ENCODE measurements at regions not wholly inside any gene's neighbourhood (a gene's known extent, or its start where the extent isn't known, plus 50 kb on each side); places are given as distances from the start of the nearest gene placed in this dataset.

GRCh38 chr4:20504146-20504545 is 196.1 kb upstream of the PACRGL start:
- Histone ChIP-seq H3K27me3 (ENCODE audit: control insufficient read depth in 1 of 2, insufficient read depth in 2 of 2, low read length in 2 of 2) (no peaks in the 10 kb centered on the region), H3K9me3 (ENCODE audit: control insufficient read depth in 1 of 2, low read length in 2 of 2) (no peaks in the 10 kb centered on the region), H3K4me3 (ENCODE audit: low read depth in 1 of 2, low read length in 2 of 2) (no peak overlapping the region), H3K9ac (ENCODE audit: low read depth in 1 of 2, low read length in 2 of 2) (no peak overlapping the region), H3K27ac (ENCODE audit: low read depth, low read length) (no peak overlapping the region), H3K4me1 (ENCODE audit: control insufficient read depth in 1 of 2, insufficient read depth in 2 of 2, low read length in 2 of 2) (no peaks in the 10 kb centered on the region), H3K36me3 (ENCODE audit: control insufficient read depth in 1 of 2, insufficient read depth in 2 of 2, low read length in 2 of 2) (no peaks in the 10 kb centered on the region)

- H3K9me3 ChIP-seq (ENCODE audit: control insufficient read depth in 1 of 2, low read length in 2 of 2) = no peaks in the 10 kb centered on the region
- H3K27me3 ChIP-seq (ENCODE audit: control insufficient read depth in 1 of 2, insufficient read depth in 2 of 2, low read length in 2 of 2) = no peaks in the 10 kb centered on the region
- no peak overlapping the region for H3K9ac ChIP-seq (ENCODE audit: low read depth in 1 of 2, low read length in 2 of 2)
- H3K27ac ChIP-seq (ENCODE audit: low read depth, low read length) = no peak overlapping the region
- H3K4me1 ChIP-seq (ENCODE audit: control insufficient read depth in 1 of 2, insufficient read depth in 2 of 2, low read length in 2 of 2) = no peaks in the 10 kb centered on the region
- no peak overlapping the region for H3K4me3 ChIP-seq (ENCODE audit: low read depth in 1 of 2, low read length in 2 of 2)
- no peaks in the 10 kb centered on the region for H3K36me3 ChIP-seq (ENCODE audit: control insufficient read depth in 1 of 2, insufficient read depth in 2 of 2, low read length in 2 of 2)
Observed at GRCh38 chr4:20505927-20506326, 194.3 kb upstream of the PACRGL start.

- Histone ChIP-seq H3K9me3 (ENCODE audit: control insufficient read depth in 1 of 2, low read length in 2 of 2) (no peaks in the 10 kb centered on the region), H3K4me3 (ENCODE audit: low read depth in 1 of 2, low read length in 2 of 2) (no peak overlapping the region), H3K9ac (ENCODE audit: low read depth in 1 of 2, low read length in 2 of 2) (no peak overlapping the region), H3K27me3 (ENCODE audit: control insufficient read depth in 1 of 2, insufficient read depth in 2 of 2, low read length in 2 of 2) (no peaks in the 10 kb centered on the region), H3K36me3 (ENCODE audit: control insufficient read depth in 1 of 2, insufficient read depth in 2 of 2, low read length in 2 of 2) (no peaks in the 10 kb centered on the region), H3K4me1 (ENCODE audit: control insufficient read depth in 1 of 2, insufficient read depth in 2 of 2, low read length in 2 of 2) (no peaks in the 10 kb centered on the region), H3K27ac (ENCODE audit: low read depth, low read length) (no peak overlapping the region)
Observed at GRCh38 chr4:20506827-20507226, 193.4 kb upstream of the PACRGL start.

DNA sequence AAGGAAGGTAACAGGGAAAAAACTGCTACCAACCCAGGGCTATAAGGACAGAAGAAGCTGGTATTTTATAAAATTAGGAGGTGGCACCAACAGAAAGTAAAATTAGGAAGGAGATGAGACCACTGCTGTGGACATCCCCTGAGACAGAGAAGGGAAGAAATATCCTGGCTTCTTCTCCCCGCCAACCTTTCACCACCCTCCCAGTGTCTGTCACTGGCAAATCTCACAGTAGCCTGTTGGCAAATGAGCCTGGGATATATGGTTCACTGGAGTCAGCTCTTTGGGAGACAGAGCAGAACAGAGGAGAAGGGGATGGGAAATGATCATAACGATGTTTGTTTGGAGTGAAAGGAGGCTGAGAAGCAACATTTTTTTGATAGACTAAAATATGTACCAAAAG is 190.9 kb upstream of the PACRGL start:
- Histone ChIP-seq H3K36me3 (ENCODE audit: control insufficient read depth in 1 of 2, insufficient read depth in 2 of 2, low read length in 2 of 2) (no peaks in the 10 kb centered on the region), H3K9ac (ENCODE audit: low read depth in 1 of 2, low read length in 2 of 2) (no peak overlapping the region), H3K4me3 (ENCODE audit: low read depth in 1 of 2, low read length in 2 of 2) (no peak overlapping the region), H3K27me3 (ENCODE audit: control insufficient read depth in 1 of 2, insufficient read depth in 2 of 2, low read length in 2 of 2) (no peaks in the 10 kb centered on the region), H3K4me1 (ENCODE audit: control insufficient read depth in 1 of 2, insufficient read depth in 2 of 2, low read length in 2 of 2) (no peaks in the 10 kb centered on the region), H3K9me3 (ENCODE audit: control insufficient read depth in 1 of 2, low read length in 2 of 2) (no peaks in the 10 kb centered on the region), H3K27ac (ENCODE audit: low read depth, low read length) (no peak overlapping the region)

DNA sequence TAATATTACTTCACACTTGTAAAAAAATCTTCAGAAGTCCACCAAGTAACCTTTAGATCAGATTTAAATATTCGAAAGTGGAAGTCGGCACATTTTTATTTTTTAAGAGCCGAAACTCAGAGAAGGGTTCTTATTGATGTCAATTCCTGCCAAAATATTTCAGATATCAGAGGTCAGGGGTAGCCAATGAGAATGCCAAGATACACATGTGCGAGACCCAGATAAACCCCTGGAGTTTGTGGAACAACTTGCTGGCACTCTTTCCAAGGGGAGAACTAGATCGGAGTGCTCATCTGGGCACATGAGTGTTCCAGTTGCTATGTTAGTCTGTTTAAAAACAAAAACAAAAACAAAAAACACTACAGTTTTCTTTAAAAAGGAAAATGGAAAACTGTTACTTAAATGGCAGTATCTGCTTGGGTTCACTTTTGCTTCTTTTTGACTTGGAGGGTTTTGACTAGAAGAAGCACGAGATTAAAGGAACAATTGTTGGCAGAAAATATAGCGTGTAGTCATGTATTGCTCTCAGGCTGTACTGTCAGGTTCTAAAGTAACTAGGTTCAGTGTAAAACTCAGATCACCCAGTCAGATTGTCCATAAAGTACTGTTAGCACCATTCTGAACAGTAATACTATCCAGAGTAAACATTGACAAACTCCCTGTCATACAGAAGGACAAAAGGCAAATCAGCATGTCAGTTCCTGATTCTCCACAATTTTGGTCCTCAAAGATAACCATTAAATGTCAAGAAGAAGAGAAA is 188.0 kb upstream of the PACRGL start:
- Histone ChIP-seq H3K36me3 (ENCODE audit: control insufficient read depth in 1 of 2, insufficient read depth in 2 of 2, low read length in 2 of 2) (no peaks in the 10 kb centered on the region), H3K27me3 (ENCODE audit: control insufficient read depth in 1 of 2, insufficient read depth in 2 of 2, low read length in 2 of 2) (no peaks in the 10 kb centered on the region), H3K4me1 (ENCODE audit: control insufficient read depth in 1 of 2, insufficient read depth in 2 of 2, low read length in 2 of 2) (no peaks in the 10 kb centered on the region), H3K27ac (ENCODE audit: low read depth, low read length) (no peak overlapping the region), H3K4me3 (ENCODE audit: low read depth in 1 of 2, low read length in 2 of 2) (no peak overlapping the region), H3K9ac (ENCODE audit: low read depth in 1 of 2, low read length in 2 of 2) (no peak overlapping the region), H3K9me3 (ENCODE audit: control insufficient read depth in 1 of 2, low read length in 2 of 2) (no peaks in the 10 kb centered on the region)

DNA sequence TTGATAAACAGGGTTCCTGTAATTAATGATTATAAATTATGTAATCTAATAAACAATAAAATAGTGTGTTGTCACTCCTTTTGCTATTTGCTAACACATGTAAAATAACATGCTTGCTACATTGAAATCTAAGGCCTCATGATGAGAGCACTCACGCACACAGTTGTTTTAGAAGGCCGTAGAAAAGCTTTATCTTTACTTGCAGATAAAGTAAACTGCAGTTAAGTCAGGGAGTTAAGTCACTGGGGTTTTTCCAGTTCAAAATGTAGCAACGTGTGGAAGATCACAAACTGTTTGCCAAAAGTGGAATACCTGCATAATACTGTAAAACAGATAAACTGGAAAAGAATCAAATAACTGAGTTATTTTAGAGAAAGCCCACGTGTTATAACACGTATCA is 187.3 kb upstream of the PACRGL start:
- Histone ChIP-seq H3K27ac (ENCODE audit: low read depth, low read length) (no peak overlapping the region), H3K4me3 (ENCODE audit: low read depth in 1 of 2, low read length in 2 of 2) (no peak overlapping the region), H3K9ac (ENCODE audit: low read depth in 1 of 2, low read length in 2 of 2) (no peak overlapping the region), H3K4me1 (ENCODE audit: control insufficient read depth in 1 of 2, insufficient read depth in 2 of 2, low read length in 2 of 2) (no peaks in the 10 kb centered on the region), H3K27me3 (ENCODE audit: control insufficient read depth in 1 of 2, insufficient read depth in 2 of 2, low read length in 2 of 2) (no peaks in the 10 kb centered on the region), H3K36me3 (ENCODE audit: control insufficient read depth in 1 of 2, insufficient read depth in 2 of 2, low read length in 2 of 2) (no peaks in the 10 kb centered on the region), H3K9me3 (ENCODE audit: control insufficient read depth in 1 of 2, low read length in 2 of 2) (no peaks in the 10 kb centered on the region)

GRCh38 chr4:20520901-20521300 is 179.4 kb upstream of the PACRGL start:
- Histone ChIP-seq H3K9ac (ENCODE audit: low read depth in 1 of 2, low read length in 2 of 2) (no peak overlapping the region), H3K9me3 (ENCODE audit: control insufficient read depth in 1 of 2, low read length in 2 of 2) (no peaks in the 10 kb centered on the region), H3K4me3 (ENCODE audit: low read depth in 1 of 2, low read length in 2 of 2) (no peak overlapping the region), H3K27ac (ENCODE audit: low read depth, low read length) (no peak overlapping the region), H3K27me3 (ENCODE audit: control insufficient read depth in 1 of 2, insufficient read depth in 2 of 2, low read length in 2 of 2) (no peaks in the 10 kb centered on the region), H3K36me3 (ENCODE audit: control insufficient read depth in 1 of 2, insufficient read depth in 2 of 2, low read length in 2 of 2) (no peaks in the 10 kb centered on the region), H3K4me1 (ENCODE audit: control insufficient read depth in 1 of 2, insufficient read depth in 2 of 2, low read length in 2 of 2) (no peaks in the 10 kb centered on the region)

DNA sequence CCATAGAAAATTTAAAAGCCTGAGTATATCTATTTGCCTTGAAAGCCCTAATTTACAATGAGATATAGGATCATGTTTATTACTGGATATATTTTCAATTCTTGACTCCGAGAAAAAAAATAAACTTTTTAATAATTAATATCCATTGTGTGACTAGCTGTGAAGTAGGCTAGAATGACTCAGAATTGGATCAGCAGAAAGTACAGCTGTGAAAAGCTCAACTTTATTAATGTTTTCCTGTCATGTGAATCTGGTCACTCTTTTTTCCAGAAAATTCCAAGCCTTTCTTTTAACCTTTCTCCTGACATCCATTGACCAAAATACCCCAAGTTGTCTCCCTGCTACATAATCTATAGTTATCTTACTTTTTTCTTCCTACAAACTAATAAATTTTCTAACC is 171.8 kb upstream of the PACRGL start:
- Histone ChIP-seq H3K9me3 (ENCODE audit: control insufficient read depth in 1 of 2, low read length in 2 of 2) (no peaks in the 10 kb centered on the region), H3K27ac (ENCODE audit: low read depth, low read length) (no peak overlapping the region), H3K36me3 (ENCODE audit: control insufficient read depth in 1 of 2, insufficient read depth in 2 of 2, low read length in 2 of 2) (no peaks in the 10 kb centered on the region), H3K4me1 (ENCODE audit: control insufficient read depth in 1 of 2, insufficient read depth in 2 of 2, low read length in 2 of 2) (peaks cover 0 to 4% of the 10 kb centered on the region in 2 donors), H3K9ac (ENCODE audit: low read depth in 1 of 2, low read length in 2 of 2) (no peak overlapping the region), H3K27me3 (ENCODE audit: control insufficient read depth in 1 of 2, insufficient read depth in 2 of 2, low read length in 2 of 2) (no peaks in the 10 kb centered on the region), H3K4me3 (ENCODE audit: low read depth in 1 of 2, low read length in 2 of 2) (no peak overlapping the region)

DNA sequence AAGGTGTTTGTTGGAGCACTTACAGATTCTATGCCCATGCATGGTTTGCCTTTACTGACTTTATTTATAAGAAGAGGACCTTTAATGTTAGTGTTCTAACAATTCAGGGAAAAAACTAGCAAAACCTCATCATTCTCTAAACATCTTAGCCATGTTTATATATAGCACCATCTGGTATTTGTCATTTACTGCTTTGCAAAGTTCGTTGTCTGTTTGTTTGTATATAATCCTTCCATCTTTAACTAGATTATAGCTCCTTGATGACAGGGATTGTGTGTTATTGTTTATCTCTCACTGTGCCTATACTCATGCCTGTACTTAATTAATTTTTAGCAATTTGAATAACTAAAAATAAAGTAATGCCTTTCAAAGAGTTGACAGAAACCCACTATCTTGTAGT is 170.6 kb upstream of the PACRGL start:
- no peaks in the 10 kb centered on the region for H3K36me3 ChIP-seq (ENCODE audit: control insufficient read depth in 1 of 2, insufficient read depth in 2 of 2, low read length in 2 of 2)
- H3K4me1 ChIP-seq (ENCODE audit: control insufficient read depth in 1 of 2, insufficient read depth in 2 of 2, low read length in 2 of 2) = peaks cover 0 to 4% of the 10 kb centered on the region in 2 donors
- H3K9ac ChIP-seq (ENCODE audit: low read depth in 1 of 2, low read length in 2 of 2) = no peak overlapping the region
- no peak overlapping the region for H3K27ac ChIP-seq (ENCODE audit: low read depth, low read length)
- no peaks in the 10 kb centered on the region for H3K9me3 ChIP-seq (ENCODE audit: control insufficient read depth in 1 of 2, low read length in 2 of 2)
- no peaks in the 10 kb centered on the region for H3K27me3 ChIP-seq (ENCODE audit: control insufficient read depth in 1 of 2, insufficient read depth in 2 of 2, low read length in 2 of 2)
- H3K4me3 ChIP-seq (ENCODE audit: low read depth in 1 of 2, low read length in 2 of 2) = no peak overlapping the region

DNA sequence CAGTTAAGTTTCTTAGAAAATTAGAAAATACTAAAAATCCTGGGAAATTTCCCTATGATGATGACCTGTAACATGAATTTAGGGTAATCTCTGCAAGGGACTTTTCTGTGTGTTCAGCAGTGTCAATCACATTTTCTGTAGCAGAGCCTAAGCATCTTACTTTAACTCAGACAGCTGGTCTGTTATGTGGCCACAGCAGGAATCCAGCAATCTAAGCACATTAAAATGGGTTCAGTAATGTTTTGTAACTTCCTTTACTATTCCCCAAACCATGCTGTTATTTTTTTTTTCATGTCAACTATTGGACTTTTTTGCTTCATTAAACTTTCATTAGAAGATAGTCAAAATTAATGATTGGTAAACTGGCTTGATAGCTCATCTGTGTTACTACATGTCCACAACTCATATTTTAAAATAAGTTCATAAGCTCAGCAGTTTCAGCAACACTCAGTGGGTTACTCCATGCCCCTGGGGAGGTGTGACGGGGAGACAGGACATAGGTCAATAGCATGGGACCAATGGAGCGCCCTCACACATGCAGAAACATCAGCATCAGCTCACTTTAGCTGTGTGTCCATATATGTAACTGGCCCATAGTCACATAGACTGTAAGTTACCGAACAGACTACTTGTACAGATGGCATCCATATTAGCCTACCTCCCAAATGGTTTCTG is 168.0 kb upstream of the PACRGL start:
- H3K9ac ChIP-seq (ENCODE audit: low read depth in 1 of 2, low read length in 2 of 2) = no peak overlapping the region
- H3K4me3 ChIP-seq (ENCODE audit: low read depth in 1 of 2, low read length in 2 of 2) = no peak overlapping the region
- no peaks in the 10 kb centered on the region for H3K27me3 ChIP-seq (ENCODE audit: control insufficient read depth in 1 of 2, insufficient read depth in 2 of 2, low read length in 2 of 2)
- H3K4me1 ChIP-seq (ENCODE audit: control insufficient read depth in 1 of 2, insufficient read depth in 2 of 2, low read length in 2 of 2) = peaks cover 0 to 4% of the 10 kb centered on the region in 2 donors
- H3K27ac ChIP-seq (ENCODE audit: low read depth, low read length) = no peak overlapping the region
- no peaks in the 10 kb centered on the region for H3K36me3 ChIP-seq (ENCODE audit: control insufficient read depth in 1 of 2, insufficient read depth in 2 of 2, low read length in 2 of 2)
- H3K9me3 ChIP-seq (ENCODE audit: control insufficient read depth in 1 of 2, low read length in 2 of 2) = no peaks in the 10 kb centered on the region
